Ovary (tissue), 3 donors: ENCODE measurements at regions not wholly inside any gene's neighbourhood (a gene's known extent, or its start where the extent isn't known, plus 50 kb on each side); places are given as distances from the start of the nearest gene placed in this dataset.

ENCODE experiments used
- POLR2A ChIP-seq: fragments of 450-650 bp; IDR thresholded peaks from one replicate; pipeline ENCODE4 v1.6.1; 2017; ENCODE audit warnings: antibody characterized with exemption, mild to moderate bottlenecking, moderate library complexity
- TF ChIP-seq, protein P1 (sequence below), 3 donors: fragments of 450-650 bp in 2 of 3; fragments of 200-600 bp in 1 of 3; IDR thresholded peaks; one replicate each; pipeline versions ENCODE4 v1.5.1 to v1.8.0; 2016 to 2022; ENCODE audit warnings: antibody characterized with exemption in 3 of 3, mild to moderate bottlenecking in 1 of 3
- donor health status: DM: no; HTN: no; CAD: no.

DNA sequence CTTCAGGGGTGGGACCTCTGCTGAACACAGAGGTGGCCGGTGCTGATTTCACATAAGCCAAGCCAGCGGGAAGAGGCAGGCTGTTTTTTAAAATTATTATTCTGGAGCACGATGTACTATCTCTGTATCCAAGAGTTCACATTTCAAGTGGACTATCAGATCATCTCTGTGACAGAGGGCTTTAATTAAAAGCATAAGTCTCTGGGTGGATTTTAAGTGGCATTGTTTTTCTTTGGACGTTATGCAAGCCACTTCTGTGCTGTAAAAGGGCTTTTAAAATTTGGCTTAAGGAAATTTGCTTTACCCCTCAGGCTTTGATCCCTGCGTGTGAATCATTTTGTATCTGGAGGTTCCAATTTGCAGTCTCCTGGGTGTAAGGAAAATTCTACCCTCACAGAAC, 124.7 kb downstream of the PALM2AKAP2 start:
- TF ChIP-seq, protein P1, sequence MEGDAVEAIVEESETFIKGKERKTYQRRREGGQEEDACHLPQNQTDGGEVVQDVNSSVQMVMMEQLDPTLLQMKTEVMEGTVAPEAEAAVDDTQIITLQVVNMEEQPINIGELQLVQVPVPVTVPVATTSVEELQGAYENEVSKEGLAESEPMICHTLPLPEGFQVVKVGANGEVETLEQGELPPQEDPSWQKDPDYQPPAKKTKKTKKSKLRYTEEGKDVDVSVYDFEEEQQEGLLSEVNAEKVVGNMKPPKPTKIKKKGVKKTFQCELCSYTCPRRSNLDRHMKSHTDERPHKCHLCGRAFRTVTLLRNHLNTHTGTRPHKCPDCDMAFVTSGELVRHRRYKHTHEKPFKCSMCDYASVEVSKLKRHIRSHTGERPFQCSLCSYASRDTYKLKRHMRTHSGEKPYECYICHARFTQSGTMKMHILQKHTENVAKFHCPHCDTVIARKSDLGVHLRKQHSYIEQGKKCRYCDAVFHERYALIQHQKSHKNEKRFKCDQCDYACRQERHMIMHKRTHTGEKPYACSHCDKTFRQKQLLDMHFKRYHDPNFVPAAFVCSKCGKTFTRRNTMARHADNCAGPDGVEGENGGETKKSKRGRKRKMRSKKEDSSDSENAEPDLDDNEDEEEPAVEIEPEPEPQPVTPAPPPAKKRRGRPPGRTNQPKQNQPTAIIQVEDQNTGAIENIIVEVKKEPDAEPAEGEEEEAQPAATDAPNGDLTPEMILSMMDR (IDR thresholded peaks at IDR 0.05) = no peak
- TF ChIP-seq POLR2A = no peak
